GM21515 (cell line): ENCODE measurements at regions not wholly inside any gene's neighbourhood (a gene's known extent, or its start where the extent isn't known, plus 50 kb on each side); places are given as distances from the start of the nearest gene placed in this dataset.
"Not testable (repeated sequence)": the region's sequence is repeated elsewhere in the genome, so short reads cannot be mapped to it uniquely, and the experiment has no call there.

Experiments
- ATAC-seq: cut with Tn5 transposase; IDR thresholded peaks from one replicate; pipeline ENCODE4 v1.9.1; 2021; ENCODE audit not compliant: unreplicated experiment

- ATAC-seq, result no peak
Measured at GRCh38 chr3:87435926-87436620, 159.7 kb upstream of the POU1F1 start.

- ATAC-seq, result not testable (repeated sequence)
Measured at GRCh38 chr3:87433445-87433844, 157.1 kb upstream of the POU1F1 start.

- ATAC-seq, result no peak
Measured at GRCh38 chr3:87426918-87427317, 150.5 kb upstream of the POU1F1 start.

GRCh38 chr3:87425056-87425455 lies 148.7 kb upstream of the POU1F1 start:
- no peak for ATAC-seq

GRCh38 chr3:87423336-87423735 lies 147.0 kb upstream of the POU1F1 start:
- ATAC-seq, result no peak

- no peak for ATAC-seq
Measured at GRCh38 chr3:87422333-87422732, 145.9 kb upstream of the POU1F1 start.

GRCh38 chr3:87420171-87420570 lies 143.8 kb upstream of the POU1F1 start:
- ATAC-seq, result no peak

GRCh38 chr3:87414271-87414670 lies 137.9 kb upstream of the POU1F1 start:
- no peak for ATAC-seq

- ATAC-seq, result no peak
Measured at GRCh38 chr3:87413814-87414213, 137.4 kb upstream of the POU1F1 start.

- no peak for ATAC-seq
Measured at GRCh38 chr3:87410110-87410509, 133.7 kb upstream of the POU1F1 start.

GRCh38 chr3:87398168-87398801 lies 121.9 kb upstream of the POU1F1 start:
- ATAC-seq, result no peak

- no peak for ATAC-seq
Measured at GRCh38 chr3:87397211-87397610, 120.8 kb upstream of the POU1F1 start.

- ATAC-seq, result no peak
Measured at GRCh38 chr3:87390821-87391220, 114.4 kb upstream of the POU1F1 start.

GRCh38 chr3:87390353-87390752 lies 114.0 kb upstream of the POU1F1 start:
- no peak for ATAC-seq

- ATAC-seq, result no peak
Measured at GRCh38 chr3:87375231-87375682, 98.9 kb upstream of the POU1F1 start.

- ATAC-seq, result no peak
Measured at GRCh38 chr3:87370007-87370406, 93.6 kb upstream of the POU1F1 start.

- no peak for ATAC-seq
Measured at GRCh38 chr3:87367736-87368135, 91.4 kb upstream of the POU1F1 start.

- no peak for ATAC-seq
Measured at GRCh38 chr3:87363721-87364120, 87.3 kb upstream of the POU1F1 start.

GRCh38 chr3:87361956-87362355 lies 85.6 kb upstream of the POU1F1 start:
- ATAC-seq, result no peak

- ATAC-seq, result no peak
Measured at GRCh38 chr3:87361271-87361670, 84.9 kb upstream of the POU1F1 start.

GRCh38 chr3:87359826-87360225 lies 83.4 kb upstream of the POU1F1 start:
- ATAC-seq, result no peak

GRCh38 chr3:87359025-87359424 lies 82.6 kb upstream of the POU1F1 start:
- ATAC-seq, result no peak

- ATAC-seq, result no peak
Measured at GRCh38 chr3:87358066-87358465, 81.7 kb upstream of the POU1F1 start.
